HG03460 (cell line): ENCODE measurements at regions not wholly inside any gene's neighbourhood (a gene's known extent, or its start where the extent isn't known, plus 50 kb on each side); places are given as distances from the start of the nearest gene placed in this dataset.
"Not testable (repeated sequence)": the region's sequence is repeated elsewhere in the genome, so short reads cannot be mapped to it uniquely, and the experiment has no call there.

Experiments
- ATAC-seq: cut with Tn5 transposase; IDR thresholded peaks from one replicate; pipeline ENCODE4 v1.9.1; 2021; ENCODE audit not compliant: unreplicated experiment

- no peak for ATAC-seq
Measured at GRCh38 chr4:104330125-104330905, 164.4 kb downstream of the CXXC4 start.

DNA sequence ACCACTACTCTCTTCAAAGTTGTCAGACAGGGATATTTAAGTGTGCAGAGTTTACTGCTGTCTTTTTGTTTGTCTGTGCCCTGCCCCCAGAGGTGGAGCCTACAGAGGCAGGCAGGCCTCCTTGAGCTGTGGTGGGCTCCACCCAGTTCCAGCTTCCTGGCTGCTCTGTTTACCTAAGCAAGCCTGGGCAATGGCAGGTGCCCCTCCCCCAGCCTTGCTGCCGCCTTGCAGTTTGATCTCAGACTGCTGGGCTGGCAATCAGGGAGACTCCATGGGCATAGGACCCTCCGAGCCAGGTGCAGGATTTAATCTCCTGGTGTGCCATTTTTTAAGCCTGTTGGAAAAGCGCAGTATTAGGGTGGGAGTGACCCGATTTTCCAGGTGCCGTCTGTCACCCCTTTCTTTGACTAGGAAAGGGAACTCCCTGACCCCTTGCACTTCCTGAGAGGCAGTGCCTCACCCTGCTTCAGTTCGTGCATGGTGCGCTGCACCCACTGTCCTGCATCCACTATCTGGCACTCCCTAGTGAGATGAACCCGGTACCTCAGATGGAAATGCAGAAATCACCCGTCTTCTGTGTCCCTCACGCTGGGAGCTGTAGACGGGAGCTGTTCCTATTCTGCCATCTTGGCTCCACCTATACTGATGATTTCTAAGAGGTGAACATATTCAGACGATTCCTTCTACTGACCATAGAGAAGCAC lies 167.6 kb downstream of the CXXC4 start:
- ATAC-seq: not testable (repeated sequence)

GRCh38 chr4:104302731-104303130 lies 192.0 kb downstream of the CXXC4 start:
- no peak for ATAC-seq

DNA sequence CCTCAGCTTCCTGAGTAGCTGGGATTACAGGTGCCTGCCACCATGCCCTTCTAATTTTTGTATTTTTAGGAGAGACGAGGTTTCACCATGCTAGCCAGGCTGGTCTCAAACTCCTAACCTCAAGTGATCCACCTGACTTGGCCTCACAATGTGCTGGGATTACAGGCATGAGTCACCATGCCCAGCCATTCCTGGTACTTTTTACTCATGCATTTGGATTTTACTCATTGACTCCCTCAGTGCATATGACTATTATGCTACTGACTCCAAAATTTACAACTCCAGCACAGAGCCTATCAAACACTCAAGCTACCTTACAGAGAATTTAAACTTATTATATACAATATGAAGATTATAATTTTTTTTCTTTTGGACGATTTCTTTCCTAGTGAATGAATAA lies 199.9 kb downstream of the CXXC4 start:
- ATAC-seq: no peak

GRCh38 chr4:104286867-104287266 lies 207.8 kb downstream of the CXXC4 start:
- ATAC-seq: no peak

GRCh38 chr4:104283303-104283702 lies 211.4 kb downstream of the CXXC4 start:
- no peak for ATAC-seq

DNA sequence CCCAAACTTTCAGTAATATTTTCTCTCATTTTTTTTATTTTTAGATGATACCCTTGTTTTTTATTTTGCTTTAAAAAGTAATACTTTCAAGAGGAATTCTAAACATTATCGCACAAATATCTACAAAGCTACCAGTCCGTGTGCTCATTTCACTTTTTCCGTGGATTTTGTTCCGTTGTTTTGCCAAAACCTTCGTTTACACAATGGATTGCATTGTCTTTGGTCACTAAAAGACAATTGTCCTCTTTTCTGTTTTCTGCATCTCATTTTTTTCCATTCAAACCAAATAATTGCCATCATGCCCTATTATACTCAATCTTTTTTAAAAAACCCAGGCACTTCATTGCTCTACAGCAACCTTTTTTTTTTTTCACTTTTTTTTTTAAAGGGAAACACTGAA lies 214.9 kb downstream of the CXXC4 start:
- no peak for ATAC-seq

DNA sequence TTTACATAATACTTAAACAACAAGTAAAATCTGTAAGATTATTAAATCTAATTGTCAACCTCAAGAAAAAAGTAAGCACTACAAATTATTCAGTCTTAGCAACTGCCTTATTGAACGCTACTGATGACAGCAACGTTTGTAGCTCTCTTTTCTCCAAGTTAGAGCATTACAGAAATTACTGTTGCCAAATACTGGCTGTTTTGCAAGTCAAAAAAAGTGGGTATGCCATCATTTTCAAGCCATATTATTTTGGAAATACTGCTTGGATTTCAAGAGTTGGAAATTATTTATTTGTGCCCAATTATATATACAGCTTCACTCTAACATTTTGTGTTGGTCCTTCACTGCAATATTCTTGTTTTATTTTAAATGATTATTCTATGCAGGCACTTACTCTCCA lies 221.7 kb downstream of the CXXC4 start:
- no peak for ATAC-seq

DNA sequence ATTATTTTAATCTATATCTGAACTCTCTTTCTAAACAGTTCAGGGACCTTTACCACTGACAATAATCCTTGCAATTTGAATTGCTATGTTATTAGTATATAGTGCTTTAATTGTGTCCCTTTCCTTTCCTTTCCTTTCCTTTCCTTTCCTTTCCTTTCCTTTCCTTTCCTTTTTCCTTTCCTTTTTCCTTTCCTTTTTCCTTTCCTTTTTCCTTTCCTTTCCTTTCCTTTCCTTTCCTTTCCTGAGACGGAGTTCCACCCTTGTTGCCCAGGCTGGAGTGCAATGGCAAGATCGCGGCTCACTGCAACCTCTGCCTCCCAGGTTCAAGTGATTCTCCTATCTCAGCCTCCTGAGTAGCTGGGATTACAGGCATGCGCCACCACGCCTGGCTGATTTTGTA lies 225.1 kb downstream of the CXXC4 start:
- not testable (repeated sequence) for ATAC-seq

GRCh38 chr4:104263100-104263499 lies 231.6 kb downstream of the CXXC4 start:
- no peak for ATAC-seq

DNA sequence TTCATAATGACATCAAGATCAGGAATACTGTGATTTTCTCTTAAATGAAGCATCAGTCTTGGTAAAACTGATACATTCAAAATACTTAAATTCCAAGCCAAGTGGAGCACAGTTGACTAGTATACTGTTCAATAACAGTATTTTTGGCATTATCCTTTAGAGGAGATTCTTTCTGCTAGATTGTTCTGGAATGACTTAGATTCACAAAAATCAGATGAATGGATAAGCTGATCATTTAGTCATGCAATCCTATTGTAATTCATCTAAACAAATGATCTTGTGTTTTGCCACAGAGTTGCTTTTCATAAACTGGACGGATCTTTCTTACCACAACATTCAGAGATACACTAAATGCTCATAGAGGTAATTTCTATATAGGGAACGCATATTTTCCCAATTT lies 232.0 kb downstream of the CXXC4 start:
- no peak for ATAC-seq

- no peak for ATAC-seq
Measured at GRCh38 chr4:104248726-104249125, 246.0 kb downstream of the CXXC4 start.

- ATAC-seq: no peak
Measured at GRCh38 chr4:104235967-104236366, 258.7 kb downstream of the CXXC4 start.

DNA sequence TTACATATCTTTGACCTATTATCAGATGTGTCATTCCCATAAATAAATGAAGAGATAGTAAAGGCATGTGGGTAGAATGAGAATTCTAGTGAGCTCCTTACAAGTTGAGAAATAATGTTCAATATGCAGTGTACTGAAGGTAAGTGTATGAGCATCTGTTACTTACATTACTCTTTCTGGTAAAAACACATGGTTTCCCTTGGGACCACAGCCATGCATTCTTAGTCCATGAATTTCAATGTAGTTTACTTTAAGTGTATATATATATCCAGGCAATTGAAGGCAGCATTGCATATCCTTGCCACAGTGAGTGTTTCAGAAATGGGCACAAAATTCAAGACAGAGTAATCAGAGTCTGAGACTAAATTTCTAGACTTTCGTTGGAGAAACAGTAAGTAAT lies 277.2 kb downstream of the CXXC4 start:
- no peak for ATAC-seq

- no peak for ATAC-seq
Measured at GRCh38 chr4:104211657-104212056, 283.0 kb downstream of the CXXC4 start.

DNA sequence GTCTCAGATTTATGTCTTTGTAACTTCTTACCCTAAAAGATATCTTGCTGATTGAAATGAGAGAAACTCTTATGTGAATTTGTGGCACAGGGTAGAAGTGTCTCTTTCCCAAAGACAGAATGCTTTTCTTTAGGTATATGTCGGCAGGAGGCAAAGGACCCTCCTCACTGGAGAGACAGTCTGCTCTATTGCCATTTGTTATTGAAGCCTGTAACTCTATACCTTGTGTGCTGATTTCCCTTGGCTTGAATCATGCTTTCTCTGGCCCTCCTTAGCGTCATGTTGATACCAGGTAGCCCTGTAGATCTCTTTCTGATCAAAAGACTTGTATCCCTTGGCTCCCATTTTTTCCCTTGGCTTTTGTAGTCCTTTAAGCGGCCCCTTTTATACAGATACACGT lies 284.3 kb downstream of the CXXC4 start:
- no peak for ATAC-seq

GRCh38 chr4:104206784-104207183 lies 287.9 kb downstream of the CXXC4 start:
- ATAC-seq: no peak

GRCh38 chr4:104205116-104205515 lies 289.6 kb downstream of the CXXC4 start:
- ATAC-seq: no peak

DNA sequence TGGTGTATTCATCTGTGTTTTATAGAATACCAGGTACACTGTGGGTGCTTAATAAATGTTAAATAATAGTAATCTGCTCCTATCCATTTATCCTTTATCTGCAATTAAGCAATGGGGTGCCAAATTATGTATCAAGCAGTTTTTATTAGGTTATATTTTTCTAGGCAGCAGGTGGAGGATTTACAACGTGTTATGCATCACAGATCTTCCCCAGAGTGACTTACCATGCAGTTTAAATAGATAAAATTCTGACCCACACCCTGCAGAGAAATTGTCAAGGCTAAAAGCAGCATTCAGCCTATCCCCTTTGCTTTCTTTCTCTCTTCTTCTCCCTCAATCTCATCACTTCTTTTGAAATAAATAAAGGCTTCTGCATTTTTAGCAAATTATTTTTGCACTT lies 306.4 kb downstream of the CXXC4 start:
- no peak for ATAC-seq

DNA sequence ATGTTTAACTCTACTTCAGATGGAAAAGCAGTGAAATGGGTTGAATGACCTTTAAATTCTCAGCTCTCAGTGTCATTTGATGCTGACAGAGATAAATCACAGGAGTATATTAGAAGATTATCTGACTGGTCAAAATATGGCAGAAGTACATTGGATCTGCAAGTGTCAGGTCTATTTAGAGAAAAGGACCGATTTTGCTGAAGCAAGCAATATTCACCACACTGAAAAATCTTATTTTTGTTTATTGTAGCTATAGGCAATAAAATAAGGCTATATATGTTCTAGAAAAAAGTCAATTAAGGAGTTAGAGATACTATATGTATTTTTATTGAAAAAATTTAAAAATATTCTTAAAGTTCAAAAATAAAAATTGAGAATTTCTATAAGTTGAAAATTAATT lies 325.3 kb downstream of the CXXC4 start:
- ATAC-seq: no peak

DNA sequence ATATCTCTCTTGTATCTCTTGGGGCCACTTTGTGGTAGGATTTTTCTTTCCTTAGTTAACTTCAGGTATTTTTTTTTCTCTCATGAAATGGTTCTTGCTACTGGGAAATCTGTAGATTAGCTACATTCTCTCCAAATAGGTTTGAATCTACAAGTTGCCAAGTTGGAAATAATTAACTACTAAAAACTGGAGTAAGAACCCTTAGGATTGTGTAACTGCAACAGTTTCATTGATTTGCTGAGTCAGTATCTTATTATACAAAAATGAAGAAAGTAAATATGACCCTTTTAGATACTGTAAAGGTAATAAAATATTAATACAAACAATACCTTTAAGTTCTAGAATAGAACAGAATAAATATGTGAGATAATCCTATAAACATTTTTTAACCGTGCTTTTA lies 327.9 kb downstream of the CXXC4 start:
- ATAC-seq: no peak

DNA sequence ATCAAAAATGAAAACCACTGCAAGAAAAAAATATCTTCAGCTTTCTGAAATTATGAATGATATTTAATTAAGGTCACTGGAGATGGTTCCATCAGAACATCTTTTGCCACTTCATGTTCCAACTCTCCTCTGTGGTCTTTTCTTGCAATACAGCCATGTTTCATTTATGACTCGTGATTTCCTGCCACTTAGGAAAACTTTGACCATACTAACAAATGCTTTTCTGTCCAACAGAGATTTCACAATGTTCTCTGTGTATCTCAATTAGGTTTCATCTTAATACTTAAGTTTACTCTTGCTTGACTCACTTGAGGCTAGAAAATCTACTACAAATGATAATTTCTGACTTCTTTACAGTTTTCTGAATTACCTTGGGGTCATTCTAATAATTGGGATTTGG lies 330.9 kb downstream of the CXXC4 start:
- ATAC-seq: no peak

DNA sequence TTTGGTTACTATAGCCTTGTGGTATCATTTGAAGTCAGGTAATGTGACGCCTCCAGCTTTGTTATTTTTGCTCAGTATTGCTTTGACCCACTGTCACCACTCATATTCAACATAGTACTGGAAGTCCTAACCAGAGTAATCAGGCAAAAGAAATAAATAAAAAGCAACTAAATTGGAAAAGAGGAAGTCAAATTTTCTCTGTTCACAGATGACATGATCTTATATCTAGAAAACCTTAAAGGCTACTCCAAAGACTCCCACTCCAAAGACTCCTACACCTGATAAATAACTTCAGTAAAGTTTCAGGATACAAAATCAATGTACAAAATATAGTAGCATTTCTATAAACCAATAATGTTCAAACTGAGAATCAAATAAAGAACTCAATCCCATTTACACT lies 348.6 kb downstream of the CXXC4 start:
- no peak for ATAC-seq
